HEK293T (cell line): ENCODE measurements at regions not wholly inside any gene's neighbourhood (a gene's known extent, or its start where the extent isn't known, plus 50 kb on each side); places are given as distances from the start of the nearest gene placed in this dataset.

ENCODE experiments used
- ELF4 ChIP-seq: fragments of 450-650 bp; IDR thresholded peaks from 2 replicates; pipeline ENCODE4 v1.6.1; 2017; ENCODE audit warnings: antibody characterized with exemption
- ZNF384 ChIP-seq: fragments of 450-650 bp; IDR thresholded peaks from 2 replicates; pipeline ENCODE4 v1.6.1; 2016

GRCh38 chr1:193951984-193952383 is 765.6 kb upstream of the B3GALT2 start:
- no peak for TF ChIP-seq ZNF384
- no peak for TF ChIP-seq ELF4
